ENCODE measurements at regions not wholly inside any gene's neighbourhood (a gene's known extent, or its start where the extent isn't known, plus 50 kb on each side); places are given as distances from the start of the nearest gene placed in this dataset.

DNA sequence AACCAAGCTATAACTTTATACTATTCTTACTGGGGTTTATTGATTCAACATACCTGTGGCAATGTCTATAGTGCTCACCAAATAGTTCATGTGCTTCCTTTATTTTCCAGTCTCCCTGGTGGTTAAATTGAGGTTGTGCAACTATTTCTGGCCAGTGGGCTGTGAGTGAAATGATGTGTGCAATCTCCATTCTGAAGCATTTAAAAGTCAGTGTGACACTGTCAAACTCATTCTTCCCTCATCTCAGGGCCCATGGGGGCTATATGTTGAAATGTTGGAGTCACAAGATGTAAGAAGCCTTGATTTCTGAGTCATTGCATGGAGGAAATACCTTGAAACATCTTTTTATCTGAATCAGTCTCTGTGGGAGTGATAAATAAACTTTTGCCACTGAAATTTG, 414.3 kb upstream of the RPS6KA3 start:
- TF ChIP-seq, protein P1, sequence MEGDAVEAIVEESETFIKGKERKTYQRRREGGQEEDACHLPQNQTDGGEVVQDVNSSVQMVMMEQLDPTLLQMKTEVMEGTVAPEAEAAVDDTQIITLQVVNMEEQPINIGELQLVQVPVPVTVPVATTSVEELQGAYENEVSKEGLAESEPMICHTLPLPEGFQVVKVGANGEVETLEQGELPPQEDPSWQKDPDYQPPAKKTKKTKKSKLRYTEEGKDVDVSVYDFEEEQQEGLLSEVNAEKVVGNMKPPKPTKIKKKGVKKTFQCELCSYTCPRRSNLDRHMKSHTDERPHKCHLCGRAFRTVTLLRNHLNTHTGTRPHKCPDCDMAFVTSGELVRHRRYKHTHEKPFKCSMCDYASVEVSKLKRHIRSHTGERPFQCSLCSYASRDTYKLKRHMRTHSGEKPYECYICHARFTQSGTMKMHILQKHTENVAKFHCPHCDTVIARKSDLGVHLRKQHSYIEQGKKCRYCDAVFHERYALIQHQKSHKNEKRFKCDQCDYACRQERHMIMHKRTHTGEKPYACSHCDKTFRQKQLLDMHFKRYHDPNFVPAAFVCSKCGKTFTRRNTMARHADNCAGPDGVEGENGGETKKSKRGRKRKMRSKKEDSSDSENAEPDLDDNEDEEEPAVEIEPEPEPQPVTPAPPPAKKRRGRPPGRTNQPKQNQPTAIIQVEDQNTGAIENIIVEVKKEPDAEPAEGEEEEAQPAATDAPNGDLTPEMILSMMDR (conservative IDR thresholded peaks at IDR 0.05 in 1 of 2, IDR thresholded peaks at IDR 0.05 in 1 of 2; ENCODE audit: extremely low read depth in 1 of 2, insufficient read depth in 1 of 2, low read depth in 1 of 2, low read length in 2 of 2), result peak in 1 of 2 donors; percentile 8
- TF ChIP-seq EZH2 (IDR thresholded peaks at IDR 0.05; ENCODE audit: borderline replicate concordance, low read length), result no peak

Data from mammary epithelial cell (primary cell).